Fibroblast of peridontal ligament (primary cell): ENCODE measurements at regions not wholly inside any gene's neighbourhood (a gene's known extent, or its start where the extent isn't known, plus 50 kb on each side); places are given as distances from the start of the nearest gene placed in this dataset.

Experiments
- DNase-seq: peaks from one replicate; pipeline ENCODE4 v3.0.0-alpha.2; 2010; ENCODE audit errors: extremely low read depth

DNA sequence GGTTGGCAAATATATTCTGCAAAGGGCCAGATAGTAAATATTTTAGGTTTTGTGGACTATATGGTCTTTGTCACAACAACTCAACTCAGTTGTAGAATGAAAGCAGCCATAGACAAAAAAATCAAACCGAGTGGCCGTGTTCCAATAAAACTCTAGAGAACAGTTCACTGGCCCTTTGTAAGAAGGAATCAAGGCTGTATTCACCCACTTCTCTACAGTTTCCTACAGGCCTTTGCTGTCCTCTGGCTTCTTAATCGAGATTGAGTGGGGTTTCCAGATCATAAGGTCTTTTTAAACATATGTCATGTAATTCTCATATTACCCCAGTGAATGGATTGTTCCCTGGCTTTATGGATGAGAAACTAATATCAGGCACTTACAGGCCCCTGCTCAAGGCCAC lies 448.9 kb upstream of the ETAA1 start:
- no peak for DNase-seq

DNA sequence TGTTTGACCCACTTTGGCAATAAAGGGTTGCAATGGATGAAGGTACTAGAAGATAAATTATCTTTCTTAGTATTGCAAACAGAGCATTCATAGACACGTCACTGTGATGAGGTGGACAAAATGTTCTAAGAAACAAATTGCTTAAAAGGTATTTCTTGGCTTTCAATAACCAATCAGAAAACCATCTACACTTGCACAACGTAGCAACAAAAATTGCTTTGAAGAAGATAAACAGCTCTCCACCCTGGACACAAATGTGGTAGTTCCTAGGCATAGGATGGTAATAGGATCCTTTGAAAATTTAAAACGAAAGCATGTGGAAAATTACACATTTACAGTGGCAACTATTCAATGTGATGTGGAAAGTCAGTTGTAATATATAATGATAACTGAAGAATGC lies 439.9 kb upstream of the ETAA1 start:
- no peak for DNase-seq

DNA sequence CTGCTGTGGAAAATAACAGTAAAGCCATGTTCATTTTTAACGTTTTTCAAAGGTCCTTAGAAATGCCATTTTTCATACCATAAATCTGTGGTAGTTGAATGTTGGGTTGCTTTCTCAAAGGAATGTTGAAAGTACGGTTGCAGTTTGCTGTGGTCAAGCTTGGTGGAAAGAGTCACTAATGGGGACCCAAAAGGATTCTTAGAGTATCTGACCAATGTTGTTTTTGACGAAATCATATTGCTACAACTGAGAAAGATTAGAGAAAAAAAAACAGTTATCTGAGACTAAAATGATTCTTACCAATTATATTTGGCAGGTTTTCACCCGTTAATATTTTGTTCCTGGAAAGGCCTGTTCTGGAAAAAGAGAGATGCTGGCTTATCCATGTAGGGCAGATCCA lies 439.5 kb upstream of the ETAA1 start:
- no peak for DNase-seq

DNA sequence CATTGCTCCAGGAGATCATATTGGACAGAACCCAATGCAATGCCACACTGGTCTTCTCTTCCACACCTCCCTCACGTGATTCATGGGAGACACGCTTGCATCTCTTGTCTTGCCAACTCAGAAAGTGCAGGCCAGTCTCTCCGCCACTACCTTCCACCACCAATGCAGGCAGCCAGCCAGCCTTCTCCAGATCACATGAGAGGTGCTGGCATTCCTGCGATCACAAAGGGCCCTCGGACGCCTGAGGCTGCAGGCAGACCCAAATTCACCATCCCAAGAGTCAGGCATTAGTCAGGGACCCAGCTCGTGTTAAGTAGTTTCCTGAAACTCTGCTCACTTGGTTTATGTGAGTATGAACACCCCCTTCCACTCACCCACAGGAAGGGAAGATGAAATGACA lies 437.0 kb upstream of the ETAA1 start:
- DNase-seq = no peak

DNA sequence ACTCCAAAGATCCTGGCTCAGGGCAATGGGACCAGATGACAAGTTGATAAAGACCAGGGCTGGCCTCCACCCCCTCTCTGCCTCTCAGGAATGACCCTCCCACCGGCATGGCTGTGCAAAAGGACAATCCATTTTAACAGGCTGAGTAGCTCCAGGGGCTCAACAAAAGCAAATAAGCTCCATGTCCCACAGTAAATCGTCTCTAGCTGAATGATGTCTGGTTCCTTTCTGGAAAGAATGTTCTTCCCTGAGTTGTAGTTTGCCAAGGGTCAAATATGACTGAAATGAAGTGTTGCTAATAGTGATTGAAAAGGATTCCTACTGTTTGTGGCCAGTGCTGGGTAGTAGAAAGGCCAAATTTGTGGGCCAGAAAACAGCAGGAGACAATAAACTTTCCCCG lies 434.4 kb upstream of the ETAA1 start:
- DNase-seq = no peak

DNA sequence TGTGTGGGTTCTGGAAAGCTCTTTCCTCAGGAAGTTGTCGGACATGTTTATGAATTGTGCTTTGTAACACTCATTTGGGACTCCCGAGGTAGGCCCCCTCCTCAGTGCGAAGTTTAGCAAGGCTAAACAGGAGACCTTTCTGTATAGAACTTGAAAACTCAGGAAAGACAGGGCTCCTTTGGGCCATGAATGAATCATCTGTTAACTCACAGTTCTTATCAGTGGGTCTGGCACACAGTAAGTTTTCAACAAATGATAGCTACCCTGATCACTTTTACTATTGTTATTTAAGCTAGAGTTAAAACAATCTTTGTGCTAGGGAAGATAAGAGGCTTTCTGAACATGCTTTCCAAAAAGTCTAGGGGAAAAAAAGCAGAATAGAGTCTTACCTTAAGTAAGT lies 430.5 kb upstream of the ETAA1 start:
- no peak for DNase-seq

DNA sequence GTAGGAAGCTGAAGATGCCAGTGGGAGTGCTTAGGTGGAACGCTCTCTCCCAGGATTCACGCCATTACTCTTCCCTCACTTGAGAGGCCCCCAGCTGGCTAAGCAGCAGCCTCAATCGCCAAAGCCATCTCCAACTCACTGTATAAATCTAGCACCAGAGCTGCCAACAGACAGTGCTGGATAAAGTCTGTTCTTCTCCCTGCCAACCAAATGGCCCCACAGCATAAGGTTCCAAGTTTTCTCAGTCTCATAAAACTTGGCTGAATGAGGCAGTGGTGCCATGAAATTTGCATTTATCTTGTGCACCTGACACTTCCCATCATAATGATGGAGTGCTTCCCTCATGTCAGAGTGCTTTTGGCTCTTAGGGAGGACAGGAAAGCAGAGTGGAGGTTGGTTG lies 428.2 kb upstream of the ETAA1 start:
- no peak for DNase-seq

DNA sequence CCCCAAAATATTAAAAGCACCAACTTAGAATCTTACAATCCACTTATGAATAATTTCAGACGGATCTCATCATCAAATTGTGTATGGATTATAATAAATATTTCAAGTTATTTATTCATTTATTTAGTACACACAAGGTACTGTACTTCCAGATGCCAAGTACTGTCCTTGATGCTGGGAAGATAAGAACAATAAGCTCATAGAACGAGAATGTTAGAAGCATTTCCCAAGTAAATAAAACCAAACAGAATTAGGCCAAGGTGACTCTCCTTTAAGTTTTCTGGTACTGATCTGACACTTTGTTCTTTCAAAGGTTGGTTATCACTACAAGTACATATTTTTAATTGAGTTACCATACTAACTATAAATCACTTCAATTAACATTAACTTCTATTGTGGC lies 416.1 kb upstream of the ETAA1 start:
- no peak for DNase-seq

DNA sequence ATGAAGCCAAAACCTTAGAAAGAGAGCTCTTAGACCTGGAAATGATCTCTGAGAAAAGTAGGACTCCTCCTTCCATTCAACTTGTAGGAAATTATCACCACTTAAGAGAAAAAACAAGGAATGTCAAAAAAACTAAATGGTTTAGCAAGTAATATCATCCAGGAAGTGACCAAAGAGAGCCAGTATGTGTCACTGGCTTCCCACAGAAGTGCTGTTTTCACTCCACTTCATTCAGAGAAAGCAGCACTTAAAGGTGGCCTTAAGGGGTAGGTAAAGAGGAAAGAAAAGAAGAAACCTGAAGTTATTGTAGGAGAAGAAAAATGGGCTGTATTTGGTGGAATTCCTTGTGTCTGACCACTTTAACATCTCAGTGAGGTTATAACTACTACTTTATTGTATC lies 414.4 kb upstream of the ETAA1 start:
- DNase-seq = no peak

DNA sequence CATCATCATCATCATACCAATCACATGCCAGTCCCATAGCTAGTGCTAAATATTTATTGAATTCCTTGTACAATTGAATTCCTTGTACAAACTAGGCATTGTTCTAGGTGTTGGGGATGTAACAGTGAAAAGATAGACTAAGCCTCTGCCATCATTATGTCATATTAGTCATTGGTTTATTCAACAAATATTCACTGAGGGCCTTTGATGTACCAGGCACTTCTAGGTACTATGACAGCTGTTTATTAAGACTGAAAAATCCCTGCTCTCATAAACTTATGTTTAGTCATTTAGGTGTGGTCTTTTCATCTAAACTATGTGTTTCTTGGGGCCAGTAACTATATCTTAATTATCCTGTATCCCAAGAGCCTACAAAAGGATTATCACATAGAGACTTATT lies 412.3 kb upstream of the ETAA1 start:
- DNase-seq = no peak

DNA sequence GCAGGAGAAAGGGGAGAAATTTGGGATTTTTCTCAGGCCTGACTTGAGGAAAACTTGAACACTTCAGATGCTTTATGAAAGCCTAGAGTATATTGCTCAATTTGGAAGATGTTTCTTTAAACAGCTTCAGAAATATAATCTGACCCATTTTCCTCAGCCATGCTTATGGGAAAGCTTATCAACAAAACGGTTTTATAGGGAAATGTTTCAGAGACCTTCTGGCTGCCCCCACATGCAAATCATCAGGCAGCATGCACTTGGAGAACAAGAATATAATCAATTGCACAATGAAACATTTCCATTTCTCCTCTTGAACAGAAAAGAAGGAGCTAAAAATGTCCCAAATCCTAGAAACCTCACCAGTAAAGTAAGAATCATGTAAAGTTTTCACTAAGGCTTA lies 411.2 kb upstream of the ETAA1 start:
- no peak for DNase-seq

DNA sequence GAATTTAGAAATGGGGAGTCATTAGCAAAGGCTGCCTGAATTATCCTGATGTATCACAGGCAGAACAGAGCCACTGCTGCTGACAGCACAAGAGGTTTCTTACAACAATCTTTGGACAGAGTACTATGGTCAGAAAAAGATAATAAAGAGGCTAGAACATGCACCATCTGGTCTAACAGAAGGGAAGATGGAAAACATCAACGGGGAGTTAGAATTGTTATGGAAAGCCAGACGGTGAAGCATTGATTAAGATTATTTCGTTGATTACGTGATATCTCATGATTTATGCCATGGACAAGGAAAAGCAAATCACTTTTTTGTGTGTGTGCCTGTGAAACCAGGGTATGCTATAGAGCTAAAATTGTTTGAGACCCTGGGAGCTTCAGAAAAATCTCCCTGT lies 409.4 kb upstream of the ETAA1 start:
- no peak for DNase-seq

DNA sequence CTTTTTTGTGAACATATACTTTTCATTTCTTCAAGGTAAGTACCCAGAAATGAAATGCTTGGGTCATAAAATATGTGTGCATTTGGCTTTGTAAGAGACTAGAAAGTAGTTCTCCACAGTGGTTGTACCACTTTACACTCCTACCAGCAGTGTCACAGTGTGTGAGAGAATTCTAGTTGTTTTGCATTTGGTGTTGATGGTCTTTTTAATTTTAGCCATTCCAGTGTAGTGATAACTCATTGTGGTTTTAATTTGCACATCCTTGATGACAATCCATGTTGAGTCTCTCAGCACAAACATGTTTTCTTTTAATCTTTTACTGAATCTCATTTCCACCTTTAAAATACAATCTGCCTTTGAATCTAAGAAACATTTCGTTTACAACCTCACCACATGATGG lies 402.5 kb upstream of the ETAA1 start:
- no peak for DNase-seq

DNA sequence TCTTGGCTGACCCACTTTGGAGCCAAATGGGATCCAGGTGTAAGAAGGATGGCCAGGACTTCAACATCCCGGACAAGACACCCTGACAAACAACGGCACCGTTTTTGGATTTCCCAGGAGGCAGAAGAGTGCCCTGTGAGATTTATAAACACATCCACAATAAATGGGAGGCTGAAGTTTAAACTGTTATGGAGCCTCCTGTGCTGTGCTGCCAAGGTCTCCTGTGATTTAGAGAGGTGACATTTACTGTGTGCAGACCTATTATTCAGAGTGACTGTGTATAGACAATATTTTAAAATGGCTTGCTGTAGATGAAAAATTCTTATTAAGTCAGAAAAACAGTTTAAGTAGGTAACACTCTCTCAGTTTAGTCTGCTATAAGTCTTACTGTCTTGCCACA lies 401.5 kb upstream of the ETAA1 start:
- no peak for DNase-seq

DNA sequence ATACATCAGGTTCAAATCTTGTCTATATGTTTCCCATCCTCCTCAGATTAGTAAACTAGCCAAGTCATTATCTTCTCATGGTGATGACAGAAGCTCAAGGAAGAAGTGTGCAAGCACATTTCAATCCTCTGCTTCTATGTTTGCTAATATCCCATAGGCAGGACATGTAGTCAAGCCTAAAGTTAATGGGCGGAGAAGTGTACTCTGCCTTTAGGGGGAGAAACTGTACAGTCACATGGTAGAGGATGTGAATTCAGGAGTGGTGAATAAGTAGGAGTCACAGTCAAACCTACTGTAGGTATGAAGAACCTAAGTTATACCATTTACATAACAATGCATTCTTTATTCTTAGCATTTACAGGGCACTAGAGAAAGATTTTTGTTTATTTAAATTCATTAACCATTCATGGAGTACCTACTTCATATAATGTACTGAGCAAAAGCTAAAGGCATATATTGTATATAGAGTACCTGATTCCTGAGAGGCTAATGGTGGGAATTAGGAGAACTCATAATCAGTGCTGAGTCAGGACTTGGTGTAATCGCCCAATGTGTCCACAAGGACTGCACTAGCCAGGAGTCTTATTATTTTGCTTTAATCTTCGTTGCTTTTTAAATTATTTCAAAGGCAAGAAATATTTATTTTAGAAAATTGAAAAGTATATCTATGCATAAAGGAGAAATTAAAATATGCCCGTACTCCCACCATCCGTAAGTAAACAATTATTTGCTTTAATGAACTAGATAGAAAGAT lies 394.3 kb upstream of the ETAA1 start:
- DNase-seq = no peak

DNA sequence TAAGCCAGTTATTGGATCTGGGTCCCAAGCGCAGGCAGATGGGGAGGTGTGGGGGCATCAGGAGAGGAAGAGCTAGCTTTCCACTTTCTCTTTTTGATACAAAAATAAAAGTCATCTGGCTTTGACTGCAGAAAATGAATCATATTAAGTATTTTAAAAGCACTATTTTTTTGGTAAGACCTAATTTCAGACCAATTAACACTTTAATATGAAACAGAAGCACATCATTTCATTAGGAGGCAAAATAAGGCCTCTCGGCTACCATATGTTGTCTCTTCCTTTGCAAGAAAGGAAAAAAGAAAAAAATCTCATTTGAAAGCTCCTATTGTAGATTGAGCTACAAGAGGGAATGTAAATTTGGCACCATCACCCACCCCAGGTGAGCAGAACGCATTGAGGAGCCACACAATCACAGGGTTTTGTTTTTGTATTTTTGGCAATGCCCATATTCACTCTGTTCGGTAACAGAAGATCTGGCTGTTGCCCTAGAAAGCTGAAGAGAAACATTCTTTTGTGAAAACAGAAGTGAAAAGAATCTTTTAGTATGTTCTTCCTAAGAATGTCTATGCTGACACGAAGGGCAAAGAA lies 390.7 kb upstream of the ETAA1 start:
- no peak for DNase-seq

DNA sequence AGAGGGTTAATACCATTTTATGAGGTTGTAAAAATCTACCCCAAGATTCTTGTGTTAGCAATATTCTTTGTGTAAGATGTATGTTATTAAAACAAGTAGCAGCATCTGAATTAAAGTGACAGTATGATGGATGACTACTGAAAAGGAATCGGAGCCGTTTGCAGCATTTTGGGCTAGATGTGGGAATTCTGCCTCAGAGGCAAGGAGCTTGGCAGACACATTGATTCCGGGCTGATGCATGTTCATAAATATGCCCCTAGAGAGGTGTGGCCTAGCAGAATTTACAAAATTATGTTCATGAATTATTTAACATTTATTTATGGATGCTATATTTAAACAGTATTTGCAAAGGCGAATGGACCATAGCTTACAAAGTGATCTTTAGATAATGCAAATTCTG lies 389.0 kb upstream of the ETAA1 start:
- no peak for DNase-seq

DNA sequence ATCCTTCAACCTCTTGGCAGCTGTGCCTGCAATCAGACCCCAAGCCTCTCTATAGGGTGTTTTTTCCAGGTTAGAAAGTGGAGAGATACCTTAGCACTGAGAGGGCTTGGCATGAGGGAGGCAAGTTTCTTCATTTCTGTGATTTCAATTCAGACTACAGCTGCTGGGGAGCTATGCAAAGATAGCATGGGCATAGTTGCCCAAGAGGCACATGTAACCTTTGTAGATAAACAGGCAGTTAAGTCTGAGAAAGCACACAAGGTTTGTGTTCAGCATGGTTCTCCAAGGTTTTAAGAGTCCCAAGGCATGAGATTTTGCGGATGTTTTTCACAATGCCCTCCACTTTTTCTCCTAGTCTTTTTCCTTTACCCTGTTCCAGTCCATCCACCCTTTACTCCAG lies 385.0 kb upstream of the ETAA1 start:
- DNase-seq = no peak

DNA sequence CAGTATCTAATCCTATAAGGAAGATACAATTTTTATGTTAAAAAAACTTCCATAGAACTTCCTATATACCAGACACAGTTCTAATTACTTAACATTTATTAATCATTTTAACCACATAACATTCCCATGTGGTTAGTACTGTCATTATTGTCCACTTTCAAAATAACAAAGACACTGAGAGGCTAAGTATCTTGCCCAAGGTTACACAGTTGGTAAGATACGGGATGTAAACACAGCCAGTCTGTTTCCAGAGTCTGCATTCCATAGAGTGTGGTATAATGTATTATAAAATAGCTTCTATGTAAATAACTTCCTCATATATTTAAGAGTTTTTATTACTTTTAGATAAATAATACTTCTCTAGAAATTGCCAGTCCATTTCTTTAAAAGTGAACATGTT lies 383.3 kb upstream of the ETAA1 start:
- no peak for DNase-seq

DNA sequence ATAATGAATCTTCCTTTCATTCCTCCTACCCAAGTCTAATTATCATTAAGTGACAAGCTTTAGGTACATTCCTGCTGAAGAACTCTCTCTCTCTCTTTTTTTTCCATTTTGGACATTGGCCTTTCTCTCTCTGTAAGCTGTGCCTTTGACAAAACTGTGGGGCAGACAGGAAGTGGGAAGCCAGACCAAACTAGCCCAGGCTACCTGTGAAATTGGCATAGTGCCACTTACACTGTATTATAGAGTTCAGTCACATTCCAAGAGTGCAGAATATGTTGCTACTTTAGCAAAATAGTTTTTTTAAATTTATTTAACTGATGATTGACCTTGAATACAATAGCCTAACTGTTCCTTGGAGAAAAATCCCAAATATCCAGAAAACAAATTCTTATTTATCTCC lies 381.5 kb upstream of the ETAA1 start:
- no peak for DNase-seq

DNA sequence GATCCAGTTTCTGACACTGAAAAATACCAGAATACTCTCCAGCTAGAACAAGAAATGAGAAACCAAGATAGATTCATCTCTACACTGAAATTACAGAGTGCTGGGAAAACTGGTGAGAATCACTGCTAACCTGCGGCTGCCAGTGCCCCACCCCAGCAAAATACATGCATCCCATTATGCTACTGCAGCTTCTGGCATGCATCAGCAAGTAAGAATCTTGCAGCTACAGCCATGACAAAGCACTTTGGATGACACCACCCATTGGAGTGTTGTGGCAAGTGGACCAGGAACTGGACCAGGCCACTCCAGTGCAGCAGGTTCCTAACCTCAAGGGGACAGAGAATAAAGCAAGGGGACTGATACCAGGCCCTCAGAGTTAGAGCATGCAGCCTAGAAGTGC lies 378.8 kb upstream of the ETAA1 start:
- no peak for DNase-seq

DNA sequence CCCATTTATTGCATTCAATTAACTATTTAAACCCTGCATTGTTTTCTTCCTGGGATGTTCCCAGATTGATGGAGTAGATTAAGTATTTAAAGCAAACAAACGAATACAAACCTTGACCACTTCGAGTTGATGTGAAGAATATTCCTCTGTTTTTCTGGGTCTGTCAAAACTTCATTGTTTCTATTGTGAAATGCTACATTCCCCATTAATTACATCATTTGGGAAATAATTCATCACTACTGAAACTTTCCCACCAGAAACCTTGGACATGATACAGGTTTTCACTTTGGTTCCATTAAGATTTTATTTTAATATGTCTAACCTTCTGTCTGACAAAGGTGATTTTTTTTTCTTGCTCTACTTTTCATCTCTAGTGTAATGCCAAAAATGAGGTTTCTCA lies 365.1 kb upstream of the ETAA1 start:
- no peak for DNase-seq

DNA sequence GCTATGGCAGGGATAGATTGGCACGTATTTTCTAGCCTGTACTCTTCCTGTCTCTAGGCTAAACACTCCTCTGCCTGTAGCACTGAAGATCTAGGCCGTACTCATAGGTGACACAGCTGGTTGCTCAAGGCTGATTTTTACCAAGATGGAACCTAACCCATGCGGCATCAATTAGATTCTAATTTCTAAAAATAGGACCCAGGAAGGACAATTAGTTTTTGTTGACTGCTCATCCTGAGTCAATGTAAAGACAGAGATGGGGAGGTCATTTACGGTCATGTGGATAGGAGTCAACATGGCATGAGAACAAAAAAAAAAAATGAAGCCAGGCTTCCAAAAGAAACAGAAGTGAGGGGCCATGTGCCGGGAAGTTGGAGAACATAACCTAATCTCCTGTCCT lies 360.7 kb upstream of the ETAA1 start:
- DNase-seq = no peak

DNA sequence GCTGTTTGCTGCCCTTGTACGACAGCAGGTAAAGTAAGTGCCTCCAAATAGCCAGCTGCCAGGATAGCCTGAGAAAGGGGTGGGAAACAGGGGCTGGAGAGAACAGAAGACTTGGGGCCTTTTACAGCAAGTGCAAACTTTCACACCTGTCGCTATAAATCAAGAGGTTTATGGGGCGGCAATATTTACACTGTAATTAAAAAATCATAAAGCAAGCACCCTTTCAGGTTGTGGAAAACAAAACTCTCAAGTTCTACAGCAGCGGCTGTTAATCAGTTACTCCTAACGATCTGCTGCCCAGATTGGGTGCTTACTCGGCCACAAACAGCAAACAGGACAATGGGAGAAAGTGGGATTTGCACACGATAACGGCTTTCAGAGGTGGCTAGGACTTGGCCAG lies 359.5 kb upstream of the ETAA1 start:
- DNase-seq = no peak
